ENCODE measurements at regions not wholly inside any gene's neighbourhood (a gene's known extent, or its start where the extent isn't known, plus 50 kb on each side); places are given as distances from the start of the nearest gene placed in this dataset.

DNA sequence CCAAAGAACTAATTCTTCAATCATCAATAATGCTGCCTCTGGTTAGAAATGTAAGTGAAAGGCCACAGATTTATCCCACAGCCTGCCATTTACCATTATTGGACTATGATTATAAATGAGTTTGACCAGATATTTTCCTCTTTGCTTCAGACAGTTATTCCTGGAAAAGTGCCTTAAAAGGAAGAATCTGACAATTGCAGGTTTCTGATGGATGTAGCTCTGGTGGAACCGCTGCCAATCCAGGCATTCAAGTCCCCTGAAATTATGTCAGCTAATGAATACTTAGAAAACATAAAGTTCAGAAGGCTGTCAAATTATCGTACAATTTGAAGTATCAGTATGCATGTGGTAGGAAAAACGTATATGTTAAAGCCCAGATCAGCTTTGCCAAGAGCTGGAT, 78.2 kb upstream of the NR4A3 start:
- no peak for DNase-seq (ENCODE audit: low read depth)
- H3K4me3 ChIP-seq (ENCODE audit: low read depth, low read length): no peak overlapping the region
- TF ChIP-seq, protein P1, sequence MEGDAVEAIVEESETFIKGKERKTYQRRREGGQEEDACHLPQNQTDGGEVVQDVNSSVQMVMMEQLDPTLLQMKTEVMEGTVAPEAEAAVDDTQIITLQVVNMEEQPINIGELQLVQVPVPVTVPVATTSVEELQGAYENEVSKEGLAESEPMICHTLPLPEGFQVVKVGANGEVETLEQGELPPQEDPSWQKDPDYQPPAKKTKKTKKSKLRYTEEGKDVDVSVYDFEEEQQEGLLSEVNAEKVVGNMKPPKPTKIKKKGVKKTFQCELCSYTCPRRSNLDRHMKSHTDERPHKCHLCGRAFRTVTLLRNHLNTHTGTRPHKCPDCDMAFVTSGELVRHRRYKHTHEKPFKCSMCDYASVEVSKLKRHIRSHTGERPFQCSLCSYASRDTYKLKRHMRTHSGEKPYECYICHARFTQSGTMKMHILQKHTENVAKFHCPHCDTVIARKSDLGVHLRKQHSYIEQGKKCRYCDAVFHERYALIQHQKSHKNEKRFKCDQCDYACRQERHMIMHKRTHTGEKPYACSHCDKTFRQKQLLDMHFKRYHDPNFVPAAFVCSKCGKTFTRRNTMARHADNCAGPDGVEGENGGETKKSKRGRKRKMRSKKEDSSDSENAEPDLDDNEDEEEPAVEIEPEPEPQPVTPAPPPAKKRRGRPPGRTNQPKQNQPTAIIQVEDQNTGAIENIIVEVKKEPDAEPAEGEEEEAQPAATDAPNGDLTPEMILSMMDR (IDR thresholded peaks at IDR 0.05; ENCODE audit: insufficient read depth, low read length): no peak

DNA sequence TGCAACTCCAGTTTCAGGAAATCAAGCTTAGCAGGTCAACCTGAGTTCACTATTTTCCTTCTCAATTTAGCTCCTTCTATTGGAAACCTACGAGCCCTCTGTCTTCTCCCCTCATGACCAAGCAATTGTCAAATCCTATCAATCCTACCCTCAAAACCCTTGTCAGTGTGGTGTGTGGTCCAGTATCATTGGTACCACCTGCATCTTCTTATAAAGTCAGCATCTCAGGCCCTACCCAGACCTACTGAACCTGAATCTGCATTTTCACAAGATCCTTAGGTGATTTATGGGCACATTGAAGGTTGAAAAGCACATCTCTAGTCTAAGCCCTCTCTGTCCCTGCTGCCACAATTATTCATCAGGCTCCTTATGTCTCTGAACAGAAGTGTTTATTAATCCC, 77.6 kb upstream of the NR4A3 start:
- H3K4me3 ChIP-seq (ENCODE audit: low read depth, low read length): no peak overlapping the region
- TF ChIP-seq, protein P1 (IDR thresholded peaks at IDR 0.05; ENCODE audit: insufficient read depth, low read length): no peak

DNA sequence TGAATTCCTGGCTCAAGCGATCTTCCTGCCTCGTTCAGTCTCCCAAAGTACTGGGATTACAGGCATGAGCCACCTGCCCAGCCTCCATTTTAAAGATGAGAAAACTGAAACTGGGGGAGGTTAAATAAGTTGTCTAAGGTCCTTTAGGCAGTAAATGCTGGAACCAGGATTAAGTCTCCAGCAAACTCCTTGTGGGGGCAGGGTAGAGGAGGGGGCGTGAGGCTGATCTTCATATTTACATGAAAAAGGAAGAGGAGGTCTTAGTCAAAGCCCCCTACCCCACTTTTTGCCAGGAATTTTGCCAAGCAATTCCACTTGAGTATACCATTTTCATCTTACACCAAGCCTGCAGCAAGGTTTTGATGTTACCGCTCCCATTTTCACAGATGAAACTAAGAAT, 76.6 kb upstream of the NR4A3 start:
- no peak overlapping the region for H3K4me3 ChIP-seq (ENCODE audit: low read depth, low read length)
- no peak for DNase-seq (ENCODE audit: low read depth)
- TF ChIP-seq, protein P1 (IDR thresholded peaks at IDR 0.05; ENCODE audit: insufficient read depth, low read length): no peak

More for the DNA sequence above, 77.6 kb upstream of the NR4A3 start:
- DNase-seq (ENCODE audit: low read depth): no peak

DNA sequence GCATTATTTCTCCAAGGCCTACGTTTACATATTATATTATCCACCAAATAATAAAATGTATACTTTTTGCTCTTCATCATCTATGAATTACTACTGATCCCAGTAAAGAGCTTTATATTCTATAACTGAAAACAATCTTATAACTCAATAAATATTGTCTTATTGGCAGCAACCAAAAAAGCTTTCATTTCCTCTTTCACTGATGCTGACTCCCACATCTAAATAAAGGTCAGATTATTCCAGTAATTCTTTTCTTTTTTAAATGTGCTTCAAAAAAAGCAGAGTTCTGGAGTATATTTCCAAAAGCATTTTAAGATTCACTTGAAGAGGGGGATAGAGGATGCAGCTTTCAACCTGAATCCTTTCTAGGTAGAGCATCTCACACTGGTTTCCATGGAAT, 75.3 kb upstream of the NR4A3 start:
- no peak for DNase-seq (ENCODE audit: low read depth)
- TF ChIP-seq, protein P1 (IDR thresholded peaks at IDR 0.05; ENCODE audit: insufficient read depth, low read length): no peak
- H3K4me3 ChIP-seq (ENCODE audit: low read depth, low read length): no peak overlapping the region

DNA sequence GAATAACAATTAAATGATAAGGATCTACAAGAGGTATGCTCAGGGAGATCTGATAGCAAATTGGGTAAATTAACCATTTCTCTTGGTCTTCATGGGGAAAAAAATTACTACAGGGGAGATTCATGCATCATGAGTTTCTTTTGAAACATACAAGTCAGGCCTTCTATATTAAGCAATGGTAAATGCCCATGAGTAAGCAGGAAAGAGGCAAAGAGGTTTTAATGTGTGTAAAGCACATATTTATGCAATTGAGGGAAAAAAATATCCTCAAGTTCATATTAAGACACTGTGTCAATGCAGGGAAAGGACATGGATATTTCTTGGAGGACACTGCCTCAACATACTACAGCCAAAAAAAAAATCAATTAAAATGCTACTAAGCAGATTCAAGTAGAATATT, 73.4 kb upstream of the NR4A3 start:
- TF ChIP-seq, protein P1 (IDR thresholded peaks at IDR 0.05; ENCODE audit: insufficient read depth, low read length): no peak
- DNase-seq (ENCODE audit: low read depth): no peak
- no peak overlapping the region for H3K4me3 ChIP-seq (ENCODE audit: low read depth, low read length)

DNA sequence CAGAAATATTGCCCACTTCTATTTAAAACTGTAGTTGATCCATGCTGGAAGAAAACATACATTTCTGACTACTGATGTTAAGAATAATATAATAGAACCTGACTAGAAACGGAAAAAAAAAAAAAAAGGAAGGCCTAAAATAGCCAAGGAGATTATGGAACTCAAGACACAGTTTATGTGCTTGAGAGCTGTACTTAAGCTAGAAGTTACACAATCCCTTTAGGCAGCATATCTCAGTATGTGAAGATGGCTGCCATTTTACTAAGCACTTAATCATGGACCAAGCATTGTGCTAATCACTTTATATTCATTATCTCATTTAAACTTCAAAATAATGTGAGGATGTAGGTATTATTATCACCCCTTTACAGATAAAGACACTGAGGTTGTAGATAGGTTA, 73.0 kb upstream of the NR4A3 start:
- DNase-seq (ENCODE audit: low read depth): no peak
- TF ChIP-seq, protein P1 (IDR thresholded peaks at IDR 0.05; ENCODE audit: insufficient read depth, low read length): no peak
- no peak overlapping the region for H3K4me3 ChIP-seq (ENCODE audit: low read depth, low read length)

DNA sequence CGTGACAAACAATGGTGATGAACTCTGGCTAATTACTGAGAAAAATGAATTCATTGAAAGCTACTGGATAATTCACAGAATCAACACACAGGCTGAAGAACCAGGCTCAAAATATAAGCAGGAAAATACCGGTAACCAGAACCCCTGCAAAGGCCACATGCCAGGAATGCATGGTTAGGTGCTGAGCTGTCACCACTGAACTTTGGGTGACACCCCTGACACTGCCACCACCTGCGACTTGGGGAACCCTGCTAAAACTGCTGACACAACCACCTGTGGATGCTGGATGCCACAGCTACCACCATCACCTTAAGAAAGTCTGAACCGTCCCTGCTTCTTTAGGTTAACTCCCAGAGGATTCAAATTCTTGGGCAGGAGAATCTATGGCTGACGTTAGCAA, 72.0 kb upstream of the NR4A3 start:
- TF ChIP-seq, protein P1 (IDR thresholded peaks at IDR 0.05; ENCODE audit: insufficient read depth, low read length): no peak

More for the DNA sequence above, 72.0 kb upstream of the NR4A3 start:
- DNase-seq (ENCODE audit: low read depth): no peak
- H3K4me3 ChIP-seq (ENCODE audit: low read depth, low read length): no peak overlapping the region
